Pons (tissue), 1 donor: ENCODE measurements at regions not wholly inside any gene's neighbourhood (a gene's known extent, or its start where the extent isn't known, plus 50 kb on each side); places are given as distances from the start of the nearest gene placed in this dataset.
A peak's percentile ranks its signal among the peaks of the same experiment; 100 is the strongest.

ENCODE experiments used
- DNase-seq: peaks from one replicate; pipeline ENCODE4 v3.0.0-alpha.2; 2016; ENCODE audit warnings: low spot score

DNA sequence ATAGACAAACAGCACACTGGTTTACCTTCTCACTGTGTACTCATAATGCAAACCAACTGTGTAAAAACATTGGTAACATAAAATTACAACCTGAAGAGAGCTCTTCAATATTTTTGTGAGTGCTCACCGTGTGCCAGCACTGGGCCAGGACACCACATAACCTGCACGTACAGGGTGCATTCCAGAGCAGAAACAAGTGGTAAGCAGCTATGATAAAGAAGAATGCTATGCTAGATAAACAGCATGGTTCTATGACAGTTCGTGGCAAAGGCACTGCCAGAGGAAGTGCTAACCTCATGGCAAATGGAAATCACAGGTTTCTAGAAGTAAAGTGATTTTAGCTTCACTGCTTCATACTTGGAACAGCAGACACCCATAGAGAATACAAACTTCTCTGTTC is 343.5 kb downstream of the MTX2 start:
- DNase-seq: no peak

DNA sequence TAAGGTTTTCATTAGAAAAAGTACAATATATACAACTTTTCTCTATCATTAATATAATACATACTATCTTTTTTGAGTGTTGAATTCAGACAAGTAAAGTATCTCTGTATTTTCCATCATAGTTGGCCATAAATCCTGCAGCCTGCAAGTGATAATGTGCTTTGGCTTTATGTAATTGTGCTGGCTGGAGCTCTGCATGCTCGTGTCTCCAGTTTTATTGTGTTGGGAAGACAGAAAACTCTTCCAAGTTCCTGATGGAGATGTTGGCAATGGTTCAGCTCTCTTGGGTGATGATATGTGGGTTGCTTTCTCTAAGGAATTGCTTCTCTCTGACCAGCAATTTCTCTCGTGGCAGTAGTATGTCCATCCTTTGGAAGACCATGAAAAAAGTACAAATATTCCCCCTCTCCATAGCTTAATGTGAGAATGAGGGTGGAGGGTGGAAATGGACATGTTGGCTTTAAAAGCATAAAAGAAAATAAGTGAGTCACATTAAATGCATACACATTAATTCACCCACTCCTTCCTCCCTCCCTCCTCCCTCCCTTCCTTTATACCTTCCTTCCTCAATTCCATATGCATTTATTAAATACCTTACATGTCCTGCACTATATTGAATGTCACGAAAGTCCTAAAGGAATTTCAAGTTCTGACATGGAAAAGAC is 344.2 kb downstream of the MTX2 start:
- DNase-seq: no peak

DNA sequence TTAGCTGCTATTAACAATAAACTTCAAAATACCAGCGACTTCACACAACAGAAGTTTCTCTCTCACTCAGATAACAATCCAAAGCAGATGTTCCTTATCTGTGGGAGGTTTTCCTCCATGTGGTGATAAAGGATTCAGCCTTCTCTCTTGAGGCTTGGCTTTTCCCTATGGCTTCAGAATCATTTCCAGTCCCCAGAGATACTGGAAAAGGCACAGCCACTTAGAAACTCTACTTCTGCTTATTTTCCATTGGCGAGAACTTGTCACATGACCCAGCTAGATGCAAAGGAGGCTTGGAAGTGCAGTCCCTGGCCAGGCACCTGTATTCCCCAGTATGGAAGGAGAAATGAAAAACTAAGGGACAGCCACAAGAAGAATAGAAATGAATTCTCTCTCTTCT is 344.8 kb downstream of the MTX2 start:
- no peak for DNase-seq

DNA sequence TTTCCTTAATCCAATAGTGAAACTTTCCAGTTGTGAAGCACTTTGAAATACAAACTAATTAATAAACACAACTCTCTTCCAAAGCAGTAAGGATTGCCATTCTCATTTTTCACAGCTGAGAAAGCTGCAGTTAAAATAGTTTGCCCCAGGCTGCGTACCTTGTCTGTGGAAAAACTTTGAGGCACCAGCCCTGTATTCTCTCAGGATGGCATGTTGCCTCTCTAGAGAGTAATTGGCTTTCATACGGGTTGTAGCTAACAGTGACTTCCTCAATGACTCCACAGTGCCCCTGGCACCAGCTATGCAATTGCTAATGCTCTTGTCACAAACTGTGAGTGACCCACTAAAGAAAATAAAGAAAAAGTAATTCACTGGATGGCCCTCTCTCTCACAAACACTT is 345.7 kb downstream of the MTX2 start:
- no peak for DNase-seq

DNA sequence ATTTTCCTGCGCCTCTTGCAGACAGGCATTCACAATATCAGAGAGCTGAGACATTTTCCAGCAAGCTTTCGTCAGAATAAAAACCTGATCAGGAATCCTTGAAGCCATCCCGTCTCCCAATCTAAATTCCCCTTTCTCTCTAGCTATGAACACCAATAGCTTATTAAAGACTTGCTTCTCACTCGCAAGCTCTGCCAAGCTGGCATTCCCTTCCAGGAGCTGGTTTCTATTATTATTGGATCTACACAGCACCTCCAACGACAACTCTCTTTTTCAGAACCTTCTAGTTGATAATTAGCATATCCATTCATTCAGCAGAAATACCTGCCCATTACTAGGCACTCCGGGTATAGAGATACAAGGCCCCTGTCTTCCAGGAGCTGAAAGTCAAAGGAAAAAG is 350.3 kb downstream of the MTX2 start:
- DNase-seq: no peak

DNA sequence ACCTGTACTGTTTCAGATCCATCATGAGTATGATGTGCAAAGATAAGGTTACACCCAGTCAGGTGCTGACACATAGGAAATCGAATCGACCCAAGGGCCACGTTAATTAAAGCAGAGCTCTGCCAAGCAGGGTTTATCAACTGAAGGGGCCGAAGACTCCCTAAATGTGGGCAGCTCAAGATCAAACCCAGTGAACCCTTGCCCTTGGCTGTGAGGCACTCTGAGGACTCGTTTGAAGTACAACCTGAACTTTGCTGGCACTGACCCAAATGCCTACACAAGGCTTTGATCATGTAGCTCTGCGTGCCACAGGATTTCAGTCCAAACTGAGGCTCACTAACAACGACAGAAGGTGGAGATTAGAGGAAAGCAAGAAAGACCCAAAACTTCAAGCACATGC is 352.1 kb downstream of the MTX2 start:
- DNase-seq: no peak

DNA sequence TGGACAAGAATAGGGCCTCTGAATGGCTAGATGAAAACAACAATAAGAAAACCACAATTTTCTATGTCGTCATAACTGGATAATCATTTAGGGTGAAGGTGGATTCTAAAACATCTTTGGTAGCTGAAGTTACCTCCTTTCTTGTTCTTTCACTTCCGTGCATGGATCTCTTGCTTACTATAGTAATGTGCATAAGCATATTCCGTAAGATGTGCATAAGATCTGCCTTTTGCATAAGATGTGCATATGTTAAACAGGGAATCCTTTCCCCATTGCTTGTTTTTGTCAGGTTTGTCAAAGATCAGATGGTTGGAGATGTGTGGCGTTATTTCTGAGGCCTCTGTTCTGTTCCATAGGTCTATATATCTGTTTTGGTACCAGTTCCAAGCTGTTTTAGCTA is 353.6 kb downstream of the MTX2 start:
- DNase-seq: no peak

DNA sequence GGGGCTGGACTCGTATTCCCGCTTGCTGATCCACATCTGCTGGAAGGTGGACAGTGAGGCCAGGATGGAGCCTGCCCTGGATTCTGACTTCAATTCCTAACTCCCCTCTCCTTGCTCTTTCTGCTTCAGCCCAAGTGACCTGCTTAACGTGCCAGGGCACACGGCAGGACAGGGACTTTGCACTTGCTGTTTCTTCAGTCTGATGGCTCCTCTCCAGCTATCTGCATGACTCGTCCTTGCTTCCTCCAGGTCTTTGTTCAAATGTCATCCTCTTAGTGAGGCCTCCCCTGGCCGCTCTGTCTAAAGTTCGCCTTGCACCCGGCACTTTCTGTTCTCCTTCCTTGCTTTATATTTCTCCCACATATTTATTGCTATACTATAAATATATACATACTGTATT is 357.6 kb downstream of the MTX2 start:
- DNase-seq: no peak

DNA sequence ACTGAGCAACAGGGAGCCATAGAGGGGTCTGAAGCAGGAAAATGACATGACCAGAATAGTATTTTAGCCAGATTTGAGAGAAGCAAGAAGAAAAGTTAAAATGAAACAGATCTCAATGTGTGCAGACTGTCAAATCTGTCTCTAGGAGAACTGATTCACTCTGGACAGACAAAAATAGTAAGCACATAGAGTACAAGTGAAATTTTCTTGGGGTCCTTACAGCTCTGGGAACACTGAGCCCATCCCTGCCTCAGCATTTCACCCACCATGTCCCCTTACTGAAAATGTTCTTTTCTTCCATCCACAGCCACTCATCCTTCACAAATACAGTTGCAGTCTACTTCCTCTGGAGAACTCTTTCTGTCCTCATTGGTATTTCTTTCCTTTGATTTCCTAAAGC is 359.2 kb downstream of the MTX2 start:
- DNase-seq: no peak

DNA sequence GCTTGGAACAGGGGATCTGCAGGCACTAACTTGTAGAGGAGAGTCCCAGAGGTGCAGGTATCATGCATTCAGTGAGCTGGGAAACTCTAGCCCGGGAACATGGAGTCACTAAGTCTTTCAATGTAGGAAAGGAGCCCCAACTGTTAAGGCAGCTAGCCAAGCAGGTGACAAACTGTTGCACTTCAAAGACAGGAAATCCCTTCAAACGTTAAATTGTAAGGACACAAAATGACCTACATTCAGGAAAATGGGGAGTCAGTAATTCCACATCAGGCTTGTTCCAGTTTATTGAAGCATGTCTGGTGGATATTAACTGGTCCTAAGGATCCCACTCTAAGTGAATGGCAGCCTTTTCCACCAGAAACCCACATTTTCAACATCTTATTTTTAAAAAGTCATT is 364.5 kb downstream of the MTX2 start:
- DNase-seq: no peak

DNA sequence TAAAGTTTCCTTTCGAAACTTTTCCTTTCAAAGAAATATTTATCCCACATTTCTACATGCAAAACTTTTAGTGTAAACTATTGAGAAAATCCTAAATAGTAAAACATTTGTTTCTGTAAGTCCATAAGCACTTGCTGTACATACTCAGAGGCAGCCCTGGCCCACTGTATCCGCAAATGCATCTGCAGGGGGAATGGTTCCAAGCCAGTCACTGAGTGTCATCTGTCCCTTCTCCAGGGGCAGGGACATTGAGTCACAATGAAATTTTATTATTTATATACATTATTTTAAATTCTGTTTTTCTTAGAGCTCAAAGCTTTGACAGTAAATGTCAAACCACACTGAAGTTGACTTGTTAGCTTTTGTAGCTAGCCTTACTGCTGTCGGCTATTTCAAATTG is 367.2 kb downstream of the MTX2 start:
- no peak for DNase-seq

DNA sequence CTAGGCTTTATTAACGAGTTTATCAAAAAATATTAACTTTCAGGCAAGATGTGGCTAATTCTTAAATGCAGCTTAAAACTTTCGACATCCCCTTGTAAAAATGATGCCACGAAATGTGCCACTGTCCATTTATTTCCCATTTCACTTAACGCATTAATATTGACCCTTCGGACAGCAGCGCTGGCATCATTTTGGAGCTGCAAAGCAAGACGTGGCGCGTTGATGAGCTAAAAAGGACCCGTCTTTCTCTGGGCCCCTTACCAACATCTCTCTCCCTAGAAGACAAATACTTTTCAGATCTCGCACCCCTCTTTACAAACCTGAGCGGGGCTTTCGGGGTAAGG is 367.9 kb downstream of the MTX2 start:
- no peak for DNase-seq

DNA sequence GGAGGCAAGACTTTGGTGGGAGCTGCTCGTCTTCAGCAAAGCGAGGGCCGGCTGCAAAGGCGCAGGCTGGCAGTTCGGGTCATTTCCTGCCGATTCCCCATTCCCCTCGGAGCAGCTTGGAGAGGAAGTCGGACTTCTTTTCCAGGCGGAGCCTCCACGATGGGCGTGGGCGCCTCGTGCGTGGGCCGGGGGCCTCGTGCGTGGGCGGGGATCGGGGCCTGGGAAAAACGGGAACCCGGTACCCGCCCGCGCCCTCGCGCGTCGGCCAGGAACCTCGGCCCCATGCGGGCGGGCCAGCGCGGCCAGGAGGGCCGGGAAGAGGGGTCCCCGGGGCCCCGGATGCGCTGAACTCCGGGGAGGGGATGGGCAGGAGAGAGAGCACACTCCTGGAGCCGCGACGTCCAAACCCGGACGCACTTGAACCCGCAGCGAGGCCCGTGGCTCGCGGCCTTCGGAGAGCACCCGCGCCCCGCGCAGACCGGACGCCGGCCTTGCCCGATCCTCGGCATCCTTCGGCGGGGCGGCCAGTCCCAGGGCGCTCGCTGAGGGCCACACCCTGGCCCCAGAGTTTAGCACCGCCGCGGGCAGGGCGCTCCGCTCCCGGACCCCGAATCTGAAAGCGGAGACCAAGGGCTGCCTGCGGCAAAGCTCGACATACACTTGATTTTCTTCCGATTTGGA is 368.4 kb downstream of the MTX2 start:
- no peak for DNase-seq

DNA sequence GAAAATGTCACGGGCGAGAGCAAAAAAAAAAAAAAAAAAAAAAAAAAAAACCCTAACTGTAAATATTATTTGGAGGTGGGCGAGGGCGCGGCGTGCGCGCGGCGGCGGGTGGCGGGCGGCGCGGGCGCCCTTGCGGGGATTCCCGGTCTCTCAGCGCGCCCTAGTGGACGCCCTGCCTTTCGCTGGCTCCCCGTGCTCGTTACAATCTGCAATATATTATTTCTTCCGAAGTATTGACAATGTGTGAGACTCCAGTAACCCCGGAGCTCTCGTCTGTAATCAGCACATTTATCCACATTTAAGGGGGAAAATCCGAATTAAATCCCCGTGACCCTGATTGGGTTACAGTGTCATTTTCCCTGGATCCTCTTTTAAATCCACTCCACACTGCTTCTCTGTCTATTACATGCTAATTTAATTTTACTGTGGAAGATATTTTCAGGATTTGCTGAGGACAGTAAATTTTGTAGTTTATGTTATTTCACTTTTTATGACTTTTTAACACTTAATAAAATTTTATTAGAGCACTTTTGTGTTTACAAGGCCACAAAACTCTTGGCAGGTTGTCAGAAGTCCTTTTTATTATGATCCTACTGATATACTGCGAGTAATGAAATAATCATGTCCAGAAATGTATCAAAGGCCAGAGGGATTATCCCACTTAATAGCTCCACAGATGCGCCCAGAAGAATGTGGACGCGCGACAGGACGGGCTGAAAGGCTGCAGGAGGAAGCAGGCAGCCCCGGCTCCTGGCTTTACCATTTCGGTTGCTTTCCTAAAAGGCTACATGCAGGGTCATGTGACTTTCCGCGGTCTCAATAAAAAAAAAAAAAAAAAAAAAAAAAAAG is 369.1 kb downstream of the MTX2 start:
- peak; percentile 38 for DNase-seq

DNA sequence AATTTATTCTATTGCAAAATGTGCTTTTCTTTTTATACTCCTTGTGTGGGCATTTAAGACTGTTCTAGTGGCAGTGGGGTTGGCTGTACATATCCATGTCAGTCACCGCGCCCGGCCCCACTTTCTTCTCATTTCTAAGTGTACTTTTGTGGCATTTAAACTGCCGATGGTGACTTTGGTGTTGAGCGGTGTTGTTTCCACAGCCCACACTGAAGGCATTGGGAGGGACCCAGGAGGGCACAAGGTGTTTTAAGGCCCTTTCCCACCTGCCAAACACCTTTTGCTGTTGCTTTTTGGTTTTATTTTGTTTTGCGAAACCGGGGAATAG is 369.7 kb downstream of the MTX2 start:
- no peak for DNase-seq

DNA sequence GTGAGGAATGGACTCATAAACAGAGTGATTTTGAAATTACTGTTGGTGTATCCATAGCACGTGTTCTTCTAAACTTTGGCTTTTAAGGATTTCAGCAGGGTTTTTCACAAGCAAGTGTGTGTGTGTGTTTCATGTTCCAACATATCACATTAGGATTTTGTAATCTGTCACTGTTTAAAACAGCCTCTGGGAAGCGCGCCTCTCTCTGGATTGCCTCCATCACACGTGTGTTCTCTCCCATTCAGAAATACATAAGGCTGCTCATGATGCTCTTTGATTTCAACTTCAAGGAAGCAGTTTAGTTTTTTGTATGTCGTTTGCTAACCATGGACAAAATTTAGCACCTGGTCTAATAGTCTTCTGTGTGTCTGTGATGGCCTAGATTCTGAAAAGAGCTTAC is 370.4 kb downstream of the MTX2 start:
- no peak for DNase-seq

DNA sequence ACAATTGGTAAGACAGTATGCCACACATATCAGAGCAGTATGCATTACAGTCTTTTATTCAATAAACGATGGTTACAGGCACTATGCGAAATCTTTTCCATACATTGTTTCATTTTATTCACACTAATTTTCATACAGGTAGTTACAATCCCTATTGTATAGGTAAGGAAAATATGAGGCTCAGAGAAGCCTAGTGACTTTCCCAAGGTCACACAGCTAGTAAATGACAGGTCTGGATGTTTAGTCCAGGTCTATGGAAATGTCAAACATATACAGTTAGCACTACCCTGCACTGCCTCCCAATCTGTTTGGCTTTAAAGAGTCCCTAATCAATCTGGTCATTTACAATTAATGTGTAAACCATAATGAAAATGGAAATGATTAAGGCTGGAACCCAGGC is 372.2 kb downstream of the MTX2 start:
- DNase-seq: no peak

DNA sequence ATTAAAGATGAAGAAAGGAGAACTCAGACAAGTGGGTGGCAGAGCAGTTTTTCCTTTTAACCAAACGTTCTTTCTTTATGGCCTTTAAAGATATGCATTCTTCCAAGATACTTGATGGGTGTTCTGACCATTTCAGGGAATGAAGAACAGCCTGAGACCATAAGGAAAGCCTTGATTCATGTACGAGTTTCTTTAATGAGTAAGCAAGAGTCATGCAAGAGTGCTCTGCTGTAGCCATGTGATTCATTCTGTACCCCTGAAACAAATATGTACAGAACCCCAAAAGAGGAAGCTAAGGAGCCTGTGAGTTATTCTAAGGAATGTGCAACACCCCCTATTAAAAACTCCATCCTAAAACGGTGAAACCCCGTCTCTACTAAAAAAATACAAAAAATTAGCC is 372.8 kb downstream of the MTX2 start:
- DNase-seq: no peak

DNA sequence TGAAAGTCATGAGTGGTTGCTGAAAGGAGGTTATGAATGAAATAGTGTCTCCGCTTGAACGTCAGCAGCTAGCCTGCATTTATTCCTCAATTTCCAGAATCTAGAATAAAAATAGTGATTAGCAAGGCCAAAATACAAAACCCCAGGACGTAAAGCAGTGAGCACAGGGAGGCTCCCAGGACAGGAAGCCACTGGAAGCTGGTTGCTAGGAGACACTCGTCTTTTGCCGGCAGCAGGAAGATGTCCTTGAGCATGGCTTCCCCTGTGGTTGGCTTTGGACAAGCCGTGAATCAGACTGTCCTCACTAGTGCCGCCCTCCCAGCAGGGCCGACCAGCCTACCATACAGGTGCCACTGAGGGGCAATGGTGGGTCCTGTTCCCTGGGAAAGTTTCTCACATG is 374.4 kb downstream of the MTX2 start:
- no peak for DNase-seq

DNA sequence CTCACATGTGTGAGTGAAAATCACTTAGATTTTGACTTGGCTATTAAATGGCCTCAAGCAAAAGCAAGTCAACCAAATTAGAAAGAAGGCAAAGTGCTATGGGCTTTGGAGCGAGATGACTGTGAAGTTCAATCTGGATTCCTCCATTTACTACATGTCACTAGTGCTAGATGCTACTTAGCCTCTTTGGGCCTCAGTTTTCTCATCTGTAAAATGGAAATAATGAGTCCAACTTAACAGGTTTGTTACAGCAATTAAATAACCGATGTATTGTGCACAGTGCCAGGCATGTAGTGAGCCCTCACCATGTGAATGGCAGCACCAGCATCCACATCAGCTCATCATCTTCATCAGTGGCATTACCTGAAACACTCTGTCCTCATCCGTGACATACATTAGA is 376.3 kb downstream of the MTX2 start:
- DNase-seq: no peak

DNA sequence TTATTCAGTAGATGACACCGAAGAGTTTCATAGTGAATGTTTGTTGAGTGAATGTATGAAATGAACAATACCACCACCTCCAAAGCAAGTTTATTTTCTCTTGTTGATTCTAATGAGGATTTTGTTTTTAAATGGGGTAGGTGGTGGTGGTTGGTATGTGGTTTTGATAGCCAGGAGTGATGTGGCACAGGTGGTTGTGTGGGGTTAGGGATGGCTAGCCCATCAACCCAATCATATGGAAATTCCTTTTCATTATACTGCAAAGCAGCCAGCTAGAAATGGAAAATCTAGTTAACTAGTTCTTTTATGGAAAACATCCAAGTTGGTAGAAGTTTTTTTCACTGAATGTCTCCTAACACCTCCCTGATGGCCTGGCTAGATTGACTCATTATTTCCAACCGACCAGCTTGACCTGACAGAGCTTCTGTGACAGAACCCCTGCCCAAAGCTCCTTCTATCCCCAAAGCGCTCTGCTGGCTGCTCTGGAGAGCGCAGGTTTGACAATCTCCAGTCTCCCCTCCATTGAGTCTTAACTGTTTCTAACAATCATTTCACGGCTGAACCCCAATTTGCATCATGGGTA is 376.9 kb downstream of the MTX2 start:
- no peak for DNase-seq

DNA sequence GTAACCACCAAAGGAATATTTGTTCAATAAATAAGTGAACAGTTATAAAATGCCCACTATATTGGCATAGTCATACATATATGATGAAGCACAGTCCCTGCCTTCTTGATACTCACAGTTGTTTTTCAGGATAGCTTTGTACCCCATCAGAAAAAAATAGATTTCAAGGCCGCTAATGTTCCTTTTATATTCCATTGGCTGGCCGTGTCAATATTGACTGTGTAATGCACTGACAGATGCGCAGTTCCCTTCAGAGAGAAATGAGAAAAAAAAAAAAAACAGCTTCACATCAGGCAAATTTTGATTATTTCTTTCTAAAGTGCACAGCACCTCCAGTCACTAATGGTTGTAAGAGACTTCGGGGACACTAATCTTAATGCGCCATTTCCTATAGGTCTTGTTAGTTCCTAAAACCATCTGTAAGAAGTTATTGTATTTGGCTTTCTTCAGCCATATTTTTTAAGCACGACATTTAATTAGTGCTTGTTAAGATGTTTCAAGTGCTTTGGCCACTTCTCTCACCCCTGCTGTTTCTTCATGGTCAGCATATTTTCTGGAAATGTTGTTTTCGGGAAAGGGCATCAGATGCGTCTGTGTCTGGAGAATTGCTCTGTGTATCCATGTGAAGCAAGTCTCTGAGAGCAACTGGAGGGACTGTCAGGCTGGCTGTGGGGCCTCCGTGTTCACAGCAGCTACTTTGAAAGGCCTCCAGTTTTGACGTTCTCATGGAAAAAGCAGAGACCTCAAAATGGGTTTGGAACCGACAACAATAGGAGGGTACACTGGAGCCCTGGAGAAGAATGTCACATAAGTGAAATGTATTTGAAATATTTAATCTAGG is 378.3 kb downstream of the MTX2 start:
- DNase-seq: no peak
